Peyer's patch (tissue), 4 donors: ENCODE measurements at regions not wholly inside any gene's neighbourhood (a gene's known extent, or its start where the extent isn't known, plus 50 kb on each side); places are given as distances from the start of the nearest gene placed in this dataset.
"Not testable (repeated sequence)": the region's sequence is repeated elsewhere in the genome, so short reads cannot be mapped to it uniquely, and the experiment has no call there.

Experiments
- POLR2A ChIP-seq, 2 donors: fragments of 450-650 bp; IDR thresholded peaks; one replicate each; pipeline ENCODE4 v1.5.1; 2017; ENCODE audit warnings: antibody characterized with exemption in 2 of 2, mild to moderate bottlenecking in 2 of 2, moderate library complexity in 2 of 2
- TF ChIP-seq, protein P1 (sequence below), 6 experiments: fragments of 450-650 bp in 4 of 6; fragments of 200-600 bp in 2 of 6; sonication (generic) in 1 of 6; IDR thresholded peaks; one replicate each; pipeline ENCODE4 v1.5.1; 2017 to 2019; ENCODE audit warnings: antibody characterized with exemption in 6 of 6, mild to moderate bottlenecking in 3 of 6, moderate library complexity in 1 of 6

- TF ChIP-seq, protein P1, sequence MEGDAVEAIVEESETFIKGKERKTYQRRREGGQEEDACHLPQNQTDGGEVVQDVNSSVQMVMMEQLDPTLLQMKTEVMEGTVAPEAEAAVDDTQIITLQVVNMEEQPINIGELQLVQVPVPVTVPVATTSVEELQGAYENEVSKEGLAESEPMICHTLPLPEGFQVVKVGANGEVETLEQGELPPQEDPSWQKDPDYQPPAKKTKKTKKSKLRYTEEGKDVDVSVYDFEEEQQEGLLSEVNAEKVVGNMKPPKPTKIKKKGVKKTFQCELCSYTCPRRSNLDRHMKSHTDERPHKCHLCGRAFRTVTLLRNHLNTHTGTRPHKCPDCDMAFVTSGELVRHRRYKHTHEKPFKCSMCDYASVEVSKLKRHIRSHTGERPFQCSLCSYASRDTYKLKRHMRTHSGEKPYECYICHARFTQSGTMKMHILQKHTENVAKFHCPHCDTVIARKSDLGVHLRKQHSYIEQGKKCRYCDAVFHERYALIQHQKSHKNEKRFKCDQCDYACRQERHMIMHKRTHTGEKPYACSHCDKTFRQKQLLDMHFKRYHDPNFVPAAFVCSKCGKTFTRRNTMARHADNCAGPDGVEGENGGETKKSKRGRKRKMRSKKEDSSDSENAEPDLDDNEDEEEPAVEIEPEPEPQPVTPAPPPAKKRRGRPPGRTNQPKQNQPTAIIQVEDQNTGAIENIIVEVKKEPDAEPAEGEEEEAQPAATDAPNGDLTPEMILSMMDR (IDR thresholded peaks at IDR 0.05): not testable (repeated sequence)
- TF ChIP-seq POLR2A (IDR thresholded peaks at IDR 0.05): not testable (repeated sequence)
Observed at GRCh38 chr9:42792725-42793124, 609.3 kb downstream of the SPATA31A6 start.
